ENCODE measurements at regions not wholly inside any gene's neighbourhood (a gene's known extent, or its start where the extent isn't known, plus 50 kb on each side); places are given as distances from the start of the nearest gene placed in this dataset.

- H3K4me1 ChIP-seq, result no peaks in the 10 kb centered on the region
- DNase-seq (ENCODE audit: extremely low spot score), result no peak
- no peaks in the 10 kb centered on the region for H3K36me3 ChIP-seq
- no peak overlapping the region for H3K4me3 ChIP-seq
- H3K9me3 ChIP-seq, result no peaks in the 10 kb centered on the region
- no peak for TF ChIP-seq EP300 (IDR thresholded peaks at IDR 0.05)
- no peaks in the 10 kb centered on the region for H3K27me3 ChIP-seq
- no peak overlapping the region for H3K27ac ChIP-seq (replicated peaks in 1 of 4)
- no CpG with 5 or more reads among the region's 1 CpG for WGBS
- intact Hi-C loops (cut with DNase I), result no loop called here
Observed at GRCh38 chrY:9018401-9018800, 318.9 kb upstream of the TSPY4 start.

DNA sequence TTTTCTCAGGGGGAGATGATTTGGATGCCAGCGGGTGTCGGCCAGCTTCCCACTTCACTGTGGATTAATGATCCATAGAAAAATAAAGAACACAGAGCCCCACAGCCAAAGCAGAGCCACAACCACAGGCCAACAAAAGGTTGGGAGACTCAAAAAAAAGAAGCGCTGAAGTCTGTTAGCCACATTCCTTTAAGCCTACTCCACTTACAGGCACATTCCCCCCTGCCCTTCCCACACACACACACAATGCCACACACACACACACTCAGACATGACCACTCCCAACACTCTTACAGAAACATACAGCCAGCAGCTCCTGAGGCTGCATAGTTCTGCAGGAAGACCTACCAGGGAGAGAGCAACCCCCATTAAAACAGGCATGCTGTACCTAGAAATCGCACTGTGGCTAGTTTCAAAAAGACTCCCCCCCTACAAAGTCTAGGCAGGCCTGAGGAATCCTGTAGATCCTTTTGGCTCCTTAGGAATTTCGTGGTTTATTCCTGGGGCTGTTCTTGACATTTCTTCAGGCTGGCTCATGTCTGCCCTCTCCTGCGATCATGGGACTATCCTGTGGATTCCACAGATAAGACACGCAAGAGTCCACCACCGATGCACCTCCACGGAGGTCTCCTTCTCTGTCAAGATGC, 309.4 kb upstream of the TSPY4 start:
- Histone ChIP-seq H3K9me3 (no peaks in the 10 kb centered on the region), H3K27ac (replicated peaks in 1 of 4) (no peak overlapping the region), H3K27me3 (no peaks in the 10 kb centered on the region), H3K4me1 (no peaks in the 10 kb centered on the region), H3K4me3 (no peak overlapping the region), H3K36me3 (no peaks in the 10 kb centered on the region)
- DNase-seq (ENCODE audit: extremely low spot score), result no peak
- no peak for TF ChIP-seq POLR2AphosphoS5 (IDR thresholded peaks at IDR 0.05)
- no peak for TF ChIP-seq EP300 (IDR thresholded peaks at IDR 0.05)
- TF ChIP-seq POLR2A (IDR thresholded peaks at IDR 0.05; ENCODE audit: low read depth), result no peak
- TF ChIP-seq CTCF (IDR thresholded peaks at IDR 0.05), result no peak
- intact Hi-C loops (cut with DNase I), result no loop called here
- WGBS, result no CpG with 5 or more reads among the region's 9 CpGs

- TF ChIP-seq CTCF (IDR thresholded peaks at IDR 0.05) (no peak), POLR2A (IDR thresholded peaks at IDR 0.05; ENCODE audit: low read depth) (no peak), EP300 (IDR thresholded peaks at IDR 0.05) (no peak), POLR2AphosphoS5 (IDR thresholded peaks at IDR 0.05) (no peak)
- no peaks in the 10 kb centered on the region for H3K27me3 ChIP-seq
- DNase-seq (ENCODE audit: extremely low spot score), result no peak
- no peak overlapping the region for H3K27ac ChIP-seq (replicated peaks in 1 of 4)
- WGBS, result no CpG with 5 or more reads among the region's 1 CpG
- no peak overlapping the region for H3K4me3 ChIP-seq
- H3K9me3 ChIP-seq, result no peaks in the 10 kb centered on the region
- H3K36me3 ChIP-seq, result no peaks in the 10 kb centered on the region
- H3K4me1 ChIP-seq, result no peaks in the 10 kb centered on the region
- intact Hi-C loops (cut with DNase I), result no loop called here
Observed at GRCh38 chrY:9029929-9030328, 307.3 kb upstream of the TSPY4 start.

GRCh38 chrY:9034217-9034616, 303.0 kb upstream of the TSPY4 start:
- TF ChIP-seq CTCF (IDR thresholded peaks at IDR 0.05) (no peak), POLR2AphosphoS5 (IDR thresholded peaks at IDR 0.05) (no peak), POLR2A (IDR thresholded peaks at IDR 0.05; ENCODE audit: low read depth) (no peak), EP300 (IDR thresholded peaks at IDR 0.05) (no peak)
- WGBS, result no CpG with 5 or more reads among the region's 3 CpGs

DNA sequence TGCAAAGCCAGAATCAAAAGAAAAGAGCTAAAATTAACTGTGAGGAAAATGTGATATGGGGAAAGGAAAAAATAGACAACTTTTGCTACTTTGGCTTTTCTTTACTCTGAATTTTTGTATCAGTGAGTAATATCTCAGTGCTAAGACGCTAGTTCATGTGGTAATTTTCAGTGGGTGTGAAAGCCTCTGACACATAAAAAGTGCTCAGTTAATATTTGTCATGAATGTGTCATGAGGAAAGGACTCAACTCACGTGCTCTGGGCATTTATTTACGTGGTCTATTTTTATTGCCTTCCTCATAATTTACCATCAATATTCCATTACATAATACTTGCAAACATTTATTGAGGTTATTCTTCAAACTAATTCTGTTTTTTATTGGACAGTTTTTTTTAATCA, 302.0 kb upstream of the TSPY4 start:
- TF ChIP-seq EP300 (IDR thresholded peaks at IDR 0.05), result no peak
- intact Hi-C loops (cut with DNase I), result no loop called here
- Histone ChIP-seq H3K9me3 (no peaks in the 10 kb centered on the region), H3K27me3 (no peaks in the 10 kb centered on the region), H3K4me1 (no peaks in the 10 kb centered on the region), H3K27ac (replicated peaks in 1 of 4) (no peak overlapping the region), H3K36me3 (no peaks in the 10 kb centered on the region), H3K4me3 (no peak overlapping the region)
- no peak for DNase-seq (ENCODE audit: extremely low spot score)
- no CpG with 5 or more reads among the region's 3 CpGs for WGBS

More at GRCh38 chrY:9034217-9034616, 303.0 kb upstream of the TSPY4 start:
- Histone ChIP-seq H3K9me3 (no peaks in the 10 kb centered on the region), H3K4me1 (no peaks in the 10 kb centered on the region), H3K27ac (replicated peaks in 1 of 4) (no peak overlapping the region), H3K4me3 (no peak overlapping the region), H3K36me3 (no peaks in the 10 kb centered on the region), H3K27me3 (no peaks in the 10 kb centered on the region)
- intact Hi-C loops (cut with DNase I), result no loop called here
- no peak for DNase-seq (ENCODE audit: extremely low spot score)

DNA sequence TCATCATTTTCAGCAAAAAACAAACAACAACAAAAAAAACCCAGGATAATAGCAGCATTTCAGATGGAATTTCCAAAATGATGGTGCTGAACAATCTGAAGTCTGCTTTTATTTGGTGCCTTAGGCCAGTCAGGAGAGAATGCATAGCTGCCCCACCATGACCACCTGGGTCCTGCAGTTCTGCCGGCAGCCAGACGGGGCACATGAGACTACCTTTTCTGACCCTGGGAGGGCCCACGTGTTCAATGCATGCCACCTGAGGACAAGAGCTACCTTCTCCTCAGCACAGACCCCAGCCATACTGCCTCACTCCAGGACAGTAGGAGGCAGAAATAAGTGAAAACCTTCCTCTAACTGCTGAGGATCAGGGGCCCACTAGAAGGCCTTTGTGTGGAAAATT, 295.8 kb upstream of the TSPY4 start:
- intact Hi-C loops (cut with DNase I), result no loop called here
- Histone ChIP-seq H3K4me3 (no peak overlapping the region), H3K36me3 (no peaks in the 10 kb centered on the region), H3K9me3 (no peaks in the 10 kb centered on the region), H3K27me3 (no peaks in the 10 kb centered on the region), H3K27ac (replicated peaks in 1 of 4) (no peak overlapping the region), H3K4me1 (no peaks in the 10 kb centered on the region)
- no peak for TF ChIP-seq EP300 (IDR thresholded peaks at IDR 0.05)
- no peak for TF ChIP-seq POLR2AphosphoS5 (IDR thresholded peaks at IDR 0.05)
- TF ChIP-seq CTCF (IDR thresholded peaks at IDR 0.05), result no peak
- no peak for TF ChIP-seq POLR2A (IDR thresholded peaks at IDR 0.05; ENCODE audit: low read depth)
- DNase-seq (ENCODE audit: extremely low spot score), result no peak
- no CpG with 5 or more reads among the region's 3 CpGs for WGBS
